GM23338 (cell line): ENCODE measurements at regions not wholly inside any gene's neighbourhood (a gene's known extent, or its start where the extent isn't known, plus 50 kb on each side); places are given as distances from the start of the nearest gene placed in this dataset.

Source experiments
- ATAC-seq: fragments of 200-7000 bp; cut with Tn5 transposase; 3 replicates; pipeline ENCODE4 v1.9.1; 2020
- DNase-seq: peaks from one replicate; pipeline ENCODE4 v3.0.0-alpha.2; 2015; ENCODE audit warnings: low spot score
- H2AFZ ChIP-seq: fragments of 200-600 bp; sonication (generic); 2 replicates; pipeline ENCODE4 v1.8.0; 2016; ENCODE audit warnings: antibody characterized with exemption, mild to moderate bottlenecking, moderate library complexity
- H3F3A ChIP-seq: fragments of 200-600 bp; sonication (generic); replicated peaks from 2 replicates; pipeline ENCODE4 v1.8.0; 2017; ENCODE audit warnings: antibody characterized with exemption, mixed run types, low read depth
- H3K27ac ChIP-seq: fragments of 200-600 bp; sonication (generic); 2 replicates; pipeline ENCODE4 v1.6.1; 2016; ENCODE audit warnings: low read depth
- H3K27me3 ChIP-seq: fragments of 200-600 bp; sonication (generic); 2 replicates; pipeline ENCODE4 v1.8.0; 2016; ENCODE audit warnings: mild to moderate bottlenecking, mixed run types, moderate library complexity; ENCODE audit not compliant: insufficient read depth
- H3K36me3 ChIP-seq: fragments of 200-600 bp; sonication (generic); 2 replicates; pipeline ENCODE4 v1.8.0; 2016; ENCODE audit warnings: mild to moderate bottlenecking; ENCODE audit not compliant: insufficient read depth
- H3K4me1 ChIP-seq: fragments of 200-600 bp; sonication (generic); 2 replicates; pipeline ENCODE4 v1.8.0; 2016; ENCODE audit warnings: mild to moderate bottlenecking, moderate library complexity; ENCODE audit not compliant: insufficient read depth
- H3K4me2 ChIP-seq: fragments of 200-600 bp; sonication (generic); 2 replicates; pipeline ENCODE4 v1.7.1; 2017; ENCODE audit warnings: mixed run types
- H3K4me3 ChIP-seq: fragments of 200-600 bp; sonication (generic); 2 replicates; pipeline ENCODE4 v1.6.1; 2016; ENCODE audit warnings: mixed run types
- H3K79me2 ChIP-seq: fragments of 200-600 bp; sonication (generic); replicated peaks from 2 replicates; pipeline ENCODE4 v1.8.0; 2017; ENCODE audit warnings: mild to moderate bottlenecking; ENCODE audit not compliant: insufficient read depth
- H3K9me2 ChIP-seq: fragments of 200-600 bp; sonication (generic); 2 replicates; pipeline ENCODE4 v1.8.0; 2017; ENCODE audit not compliant: insufficient read depth
- H4K20me1 ChIP-seq: fragments of 200-600 bp; sonication (generic); replicated peaks from 2 replicates; pipeline ENCODE4 v1.8.0; 2017; ENCODE audit warnings: mild to moderate bottlenecking; ENCODE audit not compliant: insufficient read depth
- H3K27ac Mint-ChIP-seq: 2 replicates; pipeline ENCODE4 v1.8.0; 2020; ENCODE audit warnings: inconsistent platforms, mild to moderate bottlenecking, moderate library complexity, mixed read lengths
- H3K27me3 Mint-ChIP-seq: 3 replicates; pipeline ENCODE4 v1.8.0; 2022; ENCODE audit warnings: low read depth, mild to moderate bottlenecking, moderate library complexity, mixed read lengths, inconsistent platforms; ENCODE audit not compliant: insufficient read depth, poor library complexity
- H3K36me3 Mint-ChIP-seq: 3 replicates; pipeline ENCODE4 v1.8.0; 2021; ENCODE audit warnings: low read depth, mild to moderate bottlenecking, inconsistent platforms, moderate library complexity, mixed read lengths
- H3K4me1 Mint-ChIP-seq: 3 replicates; pipeline ENCODE4 v1.8.0; 2020; ENCODE audit warnings: mild to moderate bottlenecking, inconsistent platforms, mixed read lengths
- H3K4me3 Mint-ChIP-seq: 3 replicates; pipeline ENCODE4 v1.8.0; 2021; ENCODE audit warnings: moderate library complexity, mild to moderate bottlenecking, inconsistent platforms, mixed read lengths
- H3K9me3 Mint-ChIP-seq: 3 replicates; pipeline ENCODE4 v1.8.0; 2020; ENCODE audit warnings: moderate library complexity, mild to moderate bottlenecking, inconsistent platforms, mixed read lengths
- EZH2 ChIP-seq: fragments of 200-600 bp; sonication (generic); IDR thresholded peaks from one replicate; pipeline ENCODE4 v1.8.0; 2017; ENCODE audit warnings: antibody characterized with exemption, mild to moderate bottlenecking, low read depth; ENCODE audit not compliant: unreplicated experiment
- JUNB ChIP-seq: IDR thresholded peaks from one replicate; pipeline ENCODE4 v1.6.1; 2016; ENCODE audit warnings: antibody characterized with exemption; ENCODE audit not compliant: unreplicated experiment
- NANOG ChIP-seq: IDR thresholded peaks from 2 replicates; pipeline ENCODE4 v1.6.1; 2016; ENCODE audit warnings: antibody characterized with exemption, borderline replicate concordance
- REST ChIP-seq: IDR thresholded peaks from one replicate; pipeline ENCODE4 v1.6.1; 2018; ENCODE audit warnings: antibody characterized with exemption; ENCODE audit not compliant: unreplicated experiment
- ZNF114 ChIP-seq: fragments of 250-450 bp; sonication (Bioruptor Pico); IDR thresholded peaks from 2 replicates; pipeline ENCODE4 v1.5.0; 2020; ENCODE audit warnings: mild to moderate bottlenecking, moderate library complexity
- ZNF331 ChIP-seq: fragments of 250-450 bp; sonication (Bioruptor Pico); IDR thresholded peaks from 2 replicates; pipeline ENCODE4 v1.5.0; 2020; ENCODE audit warnings: low read depth, mild to moderate bottlenecking, moderate library complexity
- ZNF462 ChIP-seq: fragments of 250-450 bp; sonication (Bioruptor Pico); IDR thresholded peaks from 2 replicates; pipeline ENCODE4 v1.5.0; 2020; ENCODE audit warnings: mild to moderate bottlenecking, moderate library complexity

GRCh38 chr9:78598120-78598519, 301.2 kb downstream of the PSAT1 start:
- Histone ChIP-seq H3K79me2 (no peaks in the 10 kb centered on the region), H3K9me2 (no peaks in the 10 kb centered on the region; the same call in 1 of the 2 replicates), H3K4me3 (no peak overlapping the region), H3K27me3 (no peaks in the 10 kb centered on the region), H2AFZ (no peak overlapping the region), H4K20me1 (no peaks in the 10 kb centered on the region), H3K36me3 (no peaks in the 10 kb centered on the region), H3K4me2 (peak overlapping the region; percentile 19; the same call in 1 of the 2 replicates), H3K27ac (no peak overlapping the region), H3K4me1 (no peaks in the 10 kb centered on the region; the same call in 1 of the 2 replicates), H3F3A (no peaks in the 10 kb centered on the region)
- no peak overlapping the region for H3K27ac Mint-ChIP-seq
- ATAC-seq = no peak
- H3K4me1 Mint-ChIP-seq = peaks cover 16% of the 10 kb centered on the region
- no peaks in the 10 kb centered on the region for H3K9me3 Mint-ChIP-seq
- no peak for DNase-seq
- H3K36me3 Mint-ChIP-seq = no peaks in the 10 kb centered on the region
- TF ChIP-seq ZNF331 (CRISPR knock-in tag) = no peak
- TF ChIP-seq REST = no peak
- no peaks in the 10 kb centered on the region for H3K27me3 Mint-ChIP-seq
- H3K4me3 Mint-ChIP-seq = no peak overlapping the region

GRCh38 chr9:78599926-78600325, 303.0 kb downstream of the PSAT1 start:
- DNase-seq = no peak
- Histone ChIP-seq H3K9me2 (no peaks in the 10 kb centered on the region; the same call in 1 of the 2 replicates), H3K36me3 (no peaks in the 10 kb centered on the region), H3K4me3 (no peak overlapping the region), H3K79me2 (no peaks in the 10 kb centered on the region), H4K20me1 (no peaks in the 10 kb centered on the region), H3K27me3 (no peaks in the 10 kb centered on the region), H3F3A (no peaks in the 10 kb centered on the region), H2AFZ (no peak overlapping the region), H3K4me2 (no peak overlapping the region), H3K4me1 (no peaks in the 10 kb centered on the region; the same call in 1 of the 2 replicates), H3K27ac (no peak overlapping the region)
- no peaks in the 10 kb centered on the region for H3K36me3 Mint-ChIP-seq
- peaks cover 17% of the 10 kb centered on the region for H3K4me1 Mint-ChIP-seq
- ATAC-seq = no peak
- no peak overlapping the region for H3K27ac Mint-ChIP-seq
- no peaks in the 10 kb centered on the region for H3K9me3 Mint-ChIP-seq
- no peaks in the 10 kb centered on the region for H3K27me3 Mint-ChIP-seq
- no peak overlapping the region for H3K4me3 Mint-ChIP-seq
- TF ChIP-seq JUNB (no peak), ZNF114 (CRISPR knock-in tag) (no peak), EZH2 (no peak), REST (no peak), ZNF462 (no peak), NANOG (no peak)
